ENCODE measurements at regions not wholly inside any gene's neighbourhood (a gene's known extent, or its start where the extent isn't known, plus 50 kb on each side); places are given as distances from the start of the nearest gene placed in this dataset.

- Histone ChIP-seq H3K36me3 (no peaks in the 10 kb centered on the region), H3K4me1 (no peaks in the 10 kb centered on the region), H3K27me3 (no peaks in the 10 kb centered on the region), H3K27ac (no peak overlapping the region), H3K9me3 (no peaks in the 10 kb centered on the region), H3K4me3 (no peak overlapping the region)
- no peak for ATAC-seq
- TF ChIP-seq POLR2AphosphoS5 (IDR thresholded peaks at IDR 0.05) (no peak), CTCF (IDR thresholded peaks at IDR 0.05) (no peak), POLR2A (IDR thresholded peaks at IDR 0.05) (no peak), EP300 (IDR thresholded peaks at IDR 0.05) (no peak)
- 76 to 90% methylated on average over 4 of the region's 4 CpGs for WGBS, 2 donors (ENCODE audit: low coverage in 1 of 2)
These were observed 173.9 kb upstream of the CXCR4 start for GRCh38 chr2:136291871-136292270.

- H3K27ac ChIP-seq, result no peak overlapping the region
- H3K27me3 ChIP-seq, result no peaks in the 10 kb centered on the region
- TF ChIP-seq POLR2A (IDR thresholded peaks at IDR 0.05), result no peak
- TF ChIP-seq CTCF (IDR thresholded peaks at IDR 0.05), result no peak
- H3K9me3 ChIP-seq, result no peaks in the 10 kb centered on the region
- no peak for ATAC-seq
- H3K4me1 ChIP-seq, result no peaks in the 10 kb centered on the region
- WGBS, 2 donors (ENCODE audit: low coverage in 1 of 2), result 40 to 43% methylated on average over 1 of the region's 1 CpG
- H3K4me3 ChIP-seq, result no peak overlapping the region
- no peaks in the 10 kb centered on the region for H3K36me3 ChIP-seq
These were observed 172.4 kb upstream of the CXCR4 start for GRCh38 chr2:136290326-136290725.

- Histone ChIP-seq H3K9me3 (no peaks in the 10 kb centered on the region), H3K36me3 (no peaks in the 10 kb centered on the region), H3K27me3 (no peaks in the 10 kb centered on the region), H3K4me3 (no peak overlapping the region), H3K4me1 (no peaks in the 10 kb centered on the region), H3K27ac (no peak overlapping the region)
- 82 to 100% methylated on average over 2 to 3 of the region's 6 CpGs for WGBS, 2 donors (ENCODE audit: low coverage in 1 of 2)
- no peak for ATAC-seq
- TF ChIP-seq POLR2A (IDR thresholded peaks at IDR 0.05) (no peak), CTCF (IDR thresholded peaks at IDR 0.05) (no peak)
These were observed 170.3 kb upstream of the CXCR4 start for GRCh38 chr2:136288249-136288648.

GRCh38 chr2:136286423-136286822, 168.5 kb upstream of the CXCR4 start:
- Histone ChIP-seq H3K4me3 (no peak overlapping the region), H3K9me3 (no peaks in the 10 kb centered on the region), H3K36me3 (no peaks in the 10 kb centered on the region), H3K4me1 (no peaks in the 10 kb centered on the region), H3K27me3 (no peaks in the 10 kb centered on the region), H3K27ac (no peak overlapping the region)
- TF ChIP-seq CTCF (IDR thresholded peaks at IDR 0.05) (no peak), POLR2A (IDR thresholded peaks at IDR 0.05) (no peak), EP300 (IDR thresholded peaks at IDR 0.05) (no peak), POLR2AphosphoS5 (IDR thresholded peaks at IDR 0.05) (no peak)
- ATAC-seq, result no peak
- 43 to 66% methylated on average over 1 to 3 of the region's 3 CpGs for WGBS, 2 donors (ENCODE audit: low coverage in 1 of 2)

GRCh38 chr2:136284226-136285119, 166.5 kb upstream of the CXCR4 start:
- Histone ChIP-seq H3K27ac (no peak overlapping the region), H3K4me1 (no peaks in the 10 kb centered on the region), H3K4me3 (no peak overlapping the region), H3K36me3 (no peaks in the 10 kb centered on the region), H3K27me3 (no peaks in the 10 kb centered on the region), H3K9me3 (no peaks in the 10 kb centered on the region)
- ATAC-seq, result no peak
- TF ChIP-seq EP300 (IDR thresholded peaks at IDR 0.05) (no peak), POLR2A (IDR thresholded peaks at IDR 0.05) (no peak), POLR2AphosphoS5 (IDR thresholded peaks at IDR 0.05) (no peak), CTCF (IDR thresholded peaks at IDR 0.05) (no peak)
- 70 to 83% methylated on average over 2 to 4 of the region's 4 CpGs for WGBS, 2 donors (ENCODE audit: low coverage in 1 of 2)

Measured in gastroesophageal sphincter (tissue), 4 donors.